Activated CD8-positive, alpha-beta memory T cell treated with anti-CD3 and anti-CD28 coated beads for 24 hours (primary cell): ENCODE measurements at regions not wholly inside any gene's neighbourhood (a gene's known extent, or its start where the extent isn't known, plus 50 kb on each side); places are given as distances from the start of the nearest gene placed in this dataset.

ENCODE experiments used
- DNase-seq: peaks from one replicate; pipeline ENCODE4 v3.0.0-alpha.2; 2020

DNA sequence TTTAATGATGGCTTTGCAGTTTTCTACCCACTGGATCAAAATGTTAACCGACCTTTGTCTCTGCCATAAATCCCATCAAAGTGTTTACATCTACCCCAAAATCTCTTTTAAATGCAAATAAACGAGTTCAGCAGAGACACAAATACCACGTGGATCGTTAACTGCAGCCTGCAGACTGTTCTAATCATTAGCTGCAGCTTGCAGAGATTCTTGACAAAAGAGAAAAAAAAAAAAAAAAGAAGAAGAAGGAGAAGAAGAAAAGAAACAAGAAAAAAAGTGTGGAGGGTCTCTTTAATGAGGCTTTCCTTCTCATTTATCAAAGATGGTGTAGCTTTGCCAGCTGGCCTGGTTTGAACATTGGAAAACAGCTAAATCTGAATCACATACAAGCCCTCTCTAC, 275.7 kb downstream of the NEDD1 start:
- DNase-seq, result no peak

DNA sequence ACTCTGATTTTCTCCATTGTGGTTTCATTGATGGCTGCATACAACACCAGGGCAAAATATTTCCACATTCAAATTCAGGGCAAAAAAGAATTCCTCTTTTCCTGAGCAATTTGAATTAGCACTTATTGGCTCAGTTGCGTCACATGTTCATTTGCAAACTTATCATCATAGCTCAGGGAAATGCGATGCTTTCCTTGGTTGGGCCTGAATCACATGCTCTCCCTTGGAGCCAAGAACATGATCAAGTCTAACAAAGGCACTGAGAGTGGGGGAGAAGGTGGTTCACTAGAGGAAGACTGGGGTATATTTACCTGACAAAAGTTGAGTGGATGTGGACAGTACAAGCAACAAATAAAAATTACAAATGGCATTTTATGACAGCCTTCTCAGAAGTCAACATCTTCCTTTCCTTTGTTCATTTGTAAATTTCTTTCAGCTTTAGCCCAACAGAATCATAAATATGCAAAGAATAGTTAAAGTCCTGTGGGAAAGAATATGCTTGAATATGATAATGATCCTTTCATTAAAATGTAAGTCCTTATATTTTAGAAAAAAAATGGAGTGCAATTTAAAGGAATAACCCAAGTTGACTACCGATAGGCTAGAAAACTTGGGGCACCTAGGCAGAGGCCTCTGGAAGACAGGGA, 277.2 kb downstream of the NEDD1 start:
- DNase-seq, result no peak

DNA sequence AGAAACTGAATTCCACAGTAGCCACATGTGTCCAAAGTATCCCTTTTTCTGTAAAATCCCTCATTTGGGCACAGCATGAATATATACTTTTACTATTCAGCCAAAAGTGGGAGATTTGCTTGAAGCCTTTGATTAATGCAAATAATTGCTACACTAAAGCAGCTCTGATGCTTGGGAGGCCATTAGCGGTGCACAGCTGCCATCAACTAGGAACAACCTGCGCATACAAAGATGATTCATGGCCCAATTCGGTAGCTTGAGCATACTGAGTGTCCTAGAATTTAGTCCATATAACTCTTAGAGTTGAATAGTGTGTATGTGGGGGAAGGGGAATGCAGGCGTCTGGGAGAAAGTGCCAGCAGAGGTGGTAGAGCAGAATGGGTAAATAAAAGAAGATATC, 277.0 kb upstream of the RMST start:
- DNase-seq, result no peak

DNA sequence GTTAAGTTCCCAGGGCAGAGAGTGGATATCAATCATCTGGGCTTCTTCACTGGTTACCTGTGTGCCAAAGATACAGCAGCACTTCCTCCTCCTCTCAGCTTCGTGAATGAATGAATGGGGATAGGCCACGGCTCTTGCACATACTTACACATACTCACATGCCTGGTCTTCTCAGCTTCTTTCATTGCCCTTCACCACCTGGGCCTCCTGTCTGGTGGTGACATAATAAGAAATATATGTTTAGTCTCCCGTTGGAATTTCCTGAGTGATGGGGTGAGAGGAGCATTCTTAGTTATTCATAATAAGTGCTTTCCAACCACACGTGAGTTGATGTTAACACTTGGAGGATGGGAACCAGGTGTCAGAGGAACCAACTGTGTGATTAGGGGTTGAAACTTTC, 268.1 kb upstream of the RMST start:
- no peak for DNase-seq

DNA sequence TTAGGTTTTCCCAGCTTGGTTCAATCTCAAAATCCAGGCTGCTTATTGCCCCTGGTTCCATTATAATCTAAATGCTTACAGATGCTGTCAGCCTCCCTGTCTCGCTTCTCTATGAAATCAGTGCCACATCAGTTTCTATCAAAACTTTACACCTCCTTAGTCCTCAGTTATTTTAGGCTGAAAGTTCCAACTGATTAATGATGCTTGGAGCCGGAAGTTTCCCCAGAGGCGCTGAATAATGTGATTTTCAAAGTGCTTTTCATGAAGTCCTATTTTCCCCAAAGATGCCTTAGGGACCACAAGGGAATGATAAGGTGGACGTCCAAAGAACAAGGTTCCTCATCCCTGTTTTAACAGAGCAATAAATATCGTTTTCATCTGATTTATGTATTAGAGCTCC, 262.4 kb upstream of the RMST start:
- no peak for DNase-seq

DNA sequence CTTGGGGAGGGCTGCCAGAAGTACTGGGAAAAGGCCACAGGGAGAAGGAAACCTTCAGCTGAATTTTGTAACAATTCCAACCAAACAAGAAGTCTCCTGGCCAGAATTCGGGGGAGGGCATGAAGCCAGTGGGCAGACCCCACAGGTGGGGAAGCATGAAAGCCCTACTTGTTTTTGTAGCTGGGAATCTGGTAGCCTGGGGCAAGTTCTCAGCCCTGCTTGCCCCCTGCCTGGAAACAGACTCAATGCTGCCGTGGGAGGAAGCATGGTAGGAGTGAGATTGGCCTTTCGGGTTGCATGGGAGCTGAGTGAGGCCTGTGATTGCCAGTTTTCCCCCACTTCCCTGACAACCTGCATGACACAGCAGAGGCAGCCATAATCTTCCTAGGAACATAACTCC, 259.2 kb upstream of the RMST start:
- no peak for DNase-seq

DNA sequence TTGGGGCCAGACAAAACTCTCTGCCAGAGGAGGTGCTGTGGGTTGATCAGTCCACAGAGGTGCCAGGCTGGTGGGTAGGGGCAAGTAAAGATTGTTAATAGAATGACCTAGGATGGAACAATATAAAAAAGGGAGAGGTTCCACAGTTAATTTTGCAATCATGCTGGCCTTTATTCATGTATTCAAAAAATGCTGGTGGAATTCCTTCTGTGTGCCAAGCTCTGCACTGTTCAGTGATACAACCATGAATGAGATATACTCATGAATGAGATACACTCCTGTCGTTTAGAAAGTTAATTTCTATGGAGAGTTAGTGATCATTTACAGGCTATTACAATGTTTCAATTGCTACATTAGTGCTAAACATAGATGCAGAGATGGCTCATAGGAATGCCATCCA, 252.6 kb upstream of the RMST start:
- no peak for DNase-seq

DNA sequence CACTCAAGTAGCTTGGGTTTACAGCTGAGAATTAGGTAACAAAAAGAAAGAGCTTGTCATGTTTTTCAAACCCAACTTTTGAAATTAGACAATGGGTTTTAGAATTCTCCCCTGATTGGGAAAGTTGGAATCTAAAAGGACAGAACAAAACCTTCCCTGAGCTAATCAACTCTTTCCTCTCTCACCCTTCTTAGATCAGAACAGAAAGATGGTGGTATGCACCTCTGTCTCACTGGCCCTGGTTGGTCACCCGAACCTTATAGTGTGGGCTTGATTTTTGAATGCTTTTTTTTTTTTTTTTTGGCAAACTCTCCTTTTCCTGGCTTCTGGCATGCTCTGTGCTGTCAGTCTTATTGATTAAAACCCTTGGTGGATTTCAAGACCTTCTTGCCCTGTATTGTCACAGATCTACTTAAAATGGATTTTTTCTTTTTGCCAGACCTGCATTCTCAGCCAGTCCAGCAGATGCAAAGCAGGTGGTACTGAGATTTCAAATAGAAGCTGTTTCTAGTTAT, 251.1 kb upstream of the RMST start:
- no peak for DNase-seq

DNA sequence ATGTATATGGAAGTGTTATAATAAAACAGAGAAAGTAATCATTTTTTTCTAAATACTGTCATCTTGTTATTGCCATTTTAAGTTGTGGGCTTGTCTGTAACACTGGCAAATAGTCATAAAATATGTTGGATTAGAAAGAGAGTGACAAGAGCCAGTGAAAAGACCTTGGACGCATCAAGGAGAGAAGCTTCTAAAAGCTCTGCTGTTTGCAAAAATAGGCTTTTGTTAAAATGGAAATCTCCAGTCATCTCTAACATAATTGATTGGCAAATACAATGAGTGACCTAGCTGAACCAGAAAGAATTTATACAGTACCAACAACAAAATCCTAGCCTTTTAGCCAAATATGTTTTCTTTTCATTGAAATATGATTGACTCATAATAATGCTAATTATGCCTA, 245.8 kb upstream of the RMST start:
- no peak for DNase-seq

DNA sequence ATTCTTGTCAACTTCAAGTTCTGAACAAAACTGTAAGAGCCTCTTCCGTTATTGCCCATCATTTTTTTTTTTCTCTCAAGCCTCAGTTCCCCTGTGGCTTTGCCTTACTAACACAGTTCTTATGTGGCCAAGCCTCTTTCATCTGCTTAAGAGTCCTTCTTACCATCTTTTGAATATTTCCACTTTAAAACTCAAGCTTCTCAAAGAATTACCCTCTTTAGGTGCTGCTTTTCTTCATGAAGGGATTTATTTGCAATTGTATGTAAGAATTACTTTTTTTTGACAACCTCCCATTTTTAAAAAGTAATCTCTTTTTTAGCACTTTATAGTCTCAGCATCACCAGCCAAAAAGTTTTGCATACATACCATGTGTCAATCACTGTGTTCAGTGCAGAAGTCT, 240.2 kb upstream of the RMST start:
- DNase-seq, result no peak

DNA sequence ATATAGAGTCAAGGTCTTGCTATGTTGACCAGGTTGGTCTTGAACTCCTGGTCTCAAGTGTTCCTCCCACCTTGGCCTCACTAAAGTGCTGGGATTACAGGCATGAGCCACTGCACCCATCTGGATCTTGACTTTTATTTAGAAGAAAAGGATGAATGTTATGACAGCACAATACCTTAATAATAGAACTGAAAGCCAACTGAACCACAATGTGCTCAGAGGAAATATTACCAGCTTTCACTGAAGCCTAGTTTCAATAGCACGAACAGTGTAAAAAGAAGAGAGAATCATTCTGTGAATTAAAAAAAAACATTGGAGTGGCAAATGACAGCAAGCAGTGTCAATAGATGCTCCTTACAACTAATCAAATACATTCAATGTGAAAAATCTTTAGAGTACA, 239.2 kb upstream of the RMST start:
- no peak for DNase-seq

DNA sequence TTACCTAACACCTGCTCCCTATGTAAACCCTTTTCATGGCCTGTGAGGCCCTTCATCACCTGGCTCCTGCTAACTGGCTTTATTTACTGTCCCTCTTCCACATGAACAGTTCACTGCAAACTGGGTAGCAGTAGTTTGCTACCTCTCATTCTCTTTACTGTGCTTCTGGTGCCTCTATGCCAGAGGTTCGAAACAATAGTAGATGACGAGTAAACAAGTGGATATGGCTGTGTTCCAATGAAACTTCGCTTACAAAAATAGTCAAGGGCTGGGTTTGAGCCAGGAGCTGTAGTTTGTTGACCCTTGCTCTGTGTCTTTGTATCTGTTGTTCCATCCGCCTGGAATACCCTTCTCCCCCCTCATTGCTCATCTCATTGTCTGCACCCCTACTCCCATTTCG, 233.6 kb upstream of the RMST start:
- no peak for DNase-seq

DNA sequence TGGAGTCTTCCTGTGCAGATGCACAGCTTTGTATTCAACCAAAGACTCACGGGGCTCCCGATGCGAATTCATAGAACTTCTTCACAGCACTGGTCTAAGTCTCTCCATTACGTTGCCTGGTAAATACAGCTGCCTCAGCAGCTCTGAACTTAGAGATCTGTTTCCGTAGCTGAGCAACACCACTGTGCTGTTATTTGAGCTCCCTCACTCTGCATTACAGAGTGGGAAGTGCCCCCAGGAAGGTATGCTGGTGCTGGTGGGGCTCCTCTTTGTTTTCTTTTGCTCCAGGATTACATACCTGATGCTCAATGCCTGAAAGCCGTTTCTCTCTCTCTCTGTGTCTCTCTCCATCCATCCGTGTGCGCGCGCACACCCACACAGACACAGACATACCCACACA, 227.5 kb upstream of the RMST start:
- no peak for DNase-seq

DNA sequence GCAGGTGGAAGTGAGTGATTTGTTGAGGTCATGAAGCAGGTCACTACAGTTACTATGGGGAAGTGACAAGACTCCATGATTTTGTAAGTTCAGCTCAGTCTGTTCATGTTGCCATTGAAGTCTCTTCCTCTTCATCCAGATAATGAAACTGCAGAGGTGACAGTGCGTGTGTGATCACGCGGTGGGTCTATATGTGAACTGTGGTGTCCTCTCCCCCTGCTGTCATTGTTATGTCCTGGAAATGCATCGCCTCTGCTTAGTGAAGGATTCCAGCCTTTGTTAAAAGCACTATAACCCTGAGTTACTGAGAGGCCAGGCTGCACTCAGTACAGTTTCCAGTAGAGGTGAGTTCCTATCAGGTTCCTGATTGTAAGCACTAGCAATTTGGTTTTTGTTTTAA, 216.2 kb upstream of the RMST start:
- no peak for DNase-seq

DNA sequence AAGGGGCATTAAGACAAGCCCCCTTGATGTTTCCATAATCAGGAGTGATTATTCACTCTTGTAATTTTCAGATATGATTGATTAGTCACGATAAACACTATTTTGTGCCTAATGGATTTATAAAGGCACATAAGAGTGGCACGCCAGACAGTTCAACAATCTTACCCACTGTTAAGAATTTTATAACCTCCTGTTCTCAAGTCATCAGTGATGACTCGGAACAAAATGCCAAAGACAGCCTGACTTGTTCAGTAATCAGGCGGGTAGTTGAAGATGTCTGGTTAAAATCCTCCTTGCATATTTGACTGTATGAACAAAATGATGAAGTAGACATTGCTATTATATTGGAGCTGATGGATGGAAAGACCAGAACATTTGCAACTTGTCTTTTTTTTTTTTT, 212.1 kb upstream of the RMST start:
- DNase-seq, result no peak

DNA sequence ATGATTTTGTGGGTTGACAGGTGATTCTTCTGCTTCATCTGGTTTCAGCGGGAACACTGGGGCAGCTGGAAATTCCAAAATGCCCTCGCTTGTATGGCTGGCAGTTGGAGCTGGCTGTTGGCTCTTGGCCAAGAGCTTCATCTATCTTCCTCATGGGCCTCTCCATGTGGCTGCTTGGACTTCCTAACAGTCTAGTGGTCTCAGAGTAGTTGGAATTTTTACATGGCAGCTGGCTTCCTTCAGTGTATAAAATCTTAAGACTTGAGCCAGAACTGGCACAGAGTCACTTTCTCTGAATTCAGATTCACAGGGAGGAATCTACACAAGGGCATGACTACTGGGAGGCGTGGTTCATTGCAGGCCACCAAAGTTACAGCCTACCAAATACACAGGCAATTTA, 204.9 kb upstream of the RMST start:
- DNase-seq, result no peak

DNA sequence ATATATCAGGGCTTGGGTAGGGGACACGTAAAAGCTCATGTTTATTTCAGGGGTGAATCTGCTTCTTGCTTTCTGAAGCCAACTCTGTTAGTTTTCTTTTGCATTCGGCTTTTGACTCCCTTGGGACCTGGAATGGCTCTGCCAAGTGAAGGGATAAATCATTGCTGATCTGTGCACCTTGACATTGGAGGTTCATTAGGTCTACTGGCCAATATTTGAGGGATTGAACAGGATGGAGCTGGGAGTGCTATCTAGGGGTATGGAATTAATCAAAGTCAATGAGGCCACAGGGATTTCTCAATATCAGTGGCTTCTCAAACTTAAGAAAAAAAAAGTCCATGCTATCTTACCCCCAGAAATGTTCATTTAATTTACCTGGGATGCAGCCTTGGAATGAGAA, 203.5 kb upstream of the RMST start:
- DNase-seq, result no peak

DNA sequence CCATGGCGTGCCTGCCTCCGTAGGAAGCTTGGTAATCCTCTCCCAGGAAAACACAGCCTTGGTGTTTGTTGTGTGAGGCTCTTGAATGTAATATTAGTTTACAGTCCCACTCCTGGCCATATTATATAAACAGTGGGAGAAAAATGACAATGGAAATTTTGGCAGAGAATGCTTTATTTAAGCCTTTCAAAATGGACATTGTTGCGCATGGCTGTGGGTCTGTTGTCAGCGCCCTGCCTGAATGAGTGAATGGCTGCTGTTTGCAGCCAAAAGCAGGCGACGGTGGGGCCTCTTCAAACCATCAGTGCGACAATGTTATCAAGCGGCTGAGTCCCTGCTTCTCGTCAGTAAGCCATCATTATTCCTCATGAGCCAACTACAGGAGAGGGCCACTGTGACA, 201.8 kb upstream of the RMST start:
- DNase-seq, result no peak

DNA sequence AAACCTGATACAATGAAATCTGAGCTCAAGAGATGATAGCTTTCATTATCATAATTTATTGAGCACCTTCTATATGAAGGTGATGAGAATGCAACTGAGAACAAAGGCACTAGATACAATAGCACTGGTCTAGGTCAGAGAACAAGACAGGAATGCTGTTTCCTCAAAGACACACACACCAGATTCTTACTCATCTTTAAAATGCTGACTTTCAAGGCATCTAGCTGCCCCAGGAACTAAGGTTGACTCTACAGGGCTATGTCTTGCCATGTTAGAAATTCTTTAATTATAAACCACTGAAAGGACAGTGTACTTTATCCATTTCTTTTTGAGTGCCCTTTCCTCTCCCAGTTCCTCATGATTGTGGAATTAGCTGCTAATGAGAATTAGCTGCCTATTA, 195.4 kb upstream of the RMST start:
- no peak for DNase-seq

DNA sequence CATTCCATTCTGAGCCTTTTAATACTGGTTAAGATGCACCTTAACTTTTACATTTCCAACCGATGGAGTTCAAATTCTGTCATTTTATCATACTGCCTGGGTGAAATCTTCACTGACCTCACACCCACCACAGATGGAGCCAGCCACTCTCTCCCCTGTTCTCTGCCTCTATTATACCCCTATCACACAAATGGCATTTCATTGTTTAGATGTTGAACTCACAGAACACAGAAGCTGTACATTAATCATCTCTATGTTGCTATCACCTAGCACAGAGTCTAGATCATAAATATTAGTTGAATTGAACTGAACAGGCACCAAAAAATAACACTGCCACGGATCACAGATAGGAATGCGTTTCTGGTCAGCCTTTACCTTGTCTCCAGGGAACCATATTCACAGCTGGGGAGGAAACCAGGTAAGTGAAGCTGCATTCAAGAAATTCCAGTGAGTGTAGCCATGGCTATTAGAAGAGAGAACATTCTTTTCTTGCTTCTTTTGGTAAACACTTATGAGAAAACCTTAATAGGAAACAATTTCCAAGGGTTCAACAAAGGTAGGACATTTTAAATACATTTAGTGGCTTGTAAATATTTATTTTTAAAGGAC, 194.9 kb upstream of the RMST start:
- no peak for DNase-seq

DNA sequence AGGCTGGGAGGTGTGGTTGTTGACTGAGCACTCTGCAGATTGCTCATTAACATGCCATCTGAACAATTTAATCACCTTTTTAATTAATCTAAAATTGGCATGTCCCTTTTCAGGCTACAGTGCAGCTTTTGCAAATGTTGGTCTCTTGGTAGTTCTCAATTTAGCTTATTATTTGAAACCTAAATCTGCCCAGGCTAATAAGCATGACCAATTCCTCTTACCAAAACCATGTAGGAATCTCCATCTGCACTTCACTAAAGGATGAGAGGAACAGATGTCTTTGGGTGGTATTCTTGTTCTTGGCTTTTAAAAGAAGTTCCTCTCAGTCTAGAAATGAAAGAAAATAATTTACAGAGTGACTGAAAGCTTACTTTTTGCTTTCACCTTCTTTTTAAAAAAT, 190.1 kb upstream of the RMST start:
- DNase-seq, result no peak

DNA sequence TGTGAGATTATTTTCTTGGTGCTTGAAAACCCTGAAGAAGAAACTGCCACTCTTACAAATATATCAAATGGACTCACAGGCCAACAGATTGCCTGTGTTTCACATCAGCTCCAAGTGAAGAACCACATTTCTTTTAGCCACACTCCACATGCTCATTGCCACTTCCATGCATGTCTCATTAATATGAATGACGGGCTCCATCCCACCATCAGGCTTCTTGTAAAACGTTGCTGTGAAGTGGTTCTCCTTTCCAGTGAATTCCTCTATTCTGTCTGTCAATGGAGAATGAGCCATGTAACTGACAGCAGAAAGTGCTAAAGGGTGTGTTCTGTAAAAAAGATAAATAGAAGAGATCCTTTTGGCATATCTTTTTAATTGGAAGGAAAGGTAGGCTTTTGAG, 188.2 kb upstream of the RMST start:
- no peak for DNase-seq

DNA sequence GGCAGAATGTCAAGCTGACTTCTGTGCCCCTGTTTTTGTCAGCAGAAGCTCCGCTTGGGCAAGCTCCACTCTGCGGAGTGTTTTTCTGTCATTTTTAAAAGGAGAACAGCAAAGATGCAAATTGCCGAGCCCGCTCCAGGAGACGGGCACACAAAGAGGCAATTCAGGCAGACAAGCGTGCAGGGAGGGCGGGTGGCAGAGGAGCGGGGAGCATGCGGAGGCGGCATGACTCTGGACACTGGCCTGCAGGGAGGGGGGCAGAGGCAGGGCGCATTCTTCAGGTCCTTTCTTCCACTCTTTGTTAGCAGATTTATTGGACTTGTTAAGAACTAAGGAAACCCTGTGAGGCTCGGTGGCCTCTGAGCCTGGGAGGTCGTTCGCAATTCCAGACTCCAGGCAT, 187.3 kb upstream of the RMST start:
- DNase-seq, result no peak

DNA sequence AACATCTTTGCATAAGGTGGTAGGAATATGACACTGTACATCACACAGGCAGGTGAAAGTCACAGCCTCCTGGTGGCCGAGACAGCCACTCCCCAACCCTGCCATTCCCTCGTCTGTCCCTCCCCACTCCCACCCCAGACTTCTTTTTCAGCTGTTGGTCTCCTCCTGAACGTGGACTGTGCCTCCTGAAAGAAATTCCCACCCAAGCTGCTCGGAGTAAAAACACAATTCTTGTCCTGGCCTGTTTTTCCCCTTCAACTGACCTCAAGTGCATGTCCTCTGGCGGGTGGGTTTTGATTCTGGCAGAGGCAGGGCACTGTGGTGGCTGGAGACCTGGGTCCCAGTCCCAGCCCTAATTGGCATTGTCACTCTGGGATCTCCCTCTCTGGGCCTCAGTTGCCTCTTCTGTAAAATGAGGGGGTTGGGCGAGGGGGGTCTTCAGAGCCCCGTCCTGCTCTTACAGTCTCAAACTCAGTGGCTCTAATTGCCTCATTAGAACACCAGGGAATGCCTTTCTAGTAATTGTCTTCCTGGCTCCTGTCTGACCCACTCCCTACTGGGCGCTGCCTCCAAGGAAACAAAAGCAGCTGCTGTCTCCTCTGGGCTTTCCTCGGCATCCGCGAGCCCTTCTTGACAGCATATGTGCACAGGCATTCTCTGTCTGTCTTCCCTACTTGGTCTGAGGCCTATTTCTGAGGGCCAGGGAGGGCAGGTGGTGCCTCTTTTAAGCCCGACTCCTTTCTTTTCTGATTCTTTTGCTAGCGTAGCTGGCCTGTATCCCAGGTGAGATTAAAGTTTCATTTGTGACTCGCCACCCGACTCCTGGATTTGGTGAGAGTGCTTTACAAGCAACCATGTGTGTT, 186.6 kb upstream of the RMST start:
- DNase-seq, result no peak
